H1 (cell line): ENCODE measurements at regions not wholly inside any gene's neighbourhood (a gene's known extent, or its start where the extent isn't known, plus 50 kb on each side); places are given as distances from the start of the nearest gene placed in this dataset.

Experiments
- CTCF ChIA-PET: fragments of 300-600 bp; sonication (Branson Sonifier 250); formaldehyde crosslinking; loops from one replicate; lab custom pipeline; 2021; ENCODE audit not compliant: partially characterized antibody; lab: Charles Lee
- POLR2A ChIA-PET: fragments of 300-600 bp; sonication (Branson Sonifier 250); formaldehyde crosslinking; loops from one replicate; lab custom pipeline; 2021; ENCODE audit warnings: inconsistent platforms; ENCODE audit not compliant: partially characterized antibody; lab: Charles Lee
- DNase-seq, 2 experiments: peaks; one replicate each; pipeline versions ENCODE4 v3.0.0 to v3.0.0-alpha.2; 2010 to 2022; ENCODE audit warnings: low spot score in 2 of 2, low read depth in 1 of 2, mixed read lengths in 1 of 2
- FAIRE-seq: peaks from 2 replicates; lab custom pipeline; 2011; peaks lifted over from hg19 to GRCh38; lab: Jason Lieb, UNC
- H2AFZ ChIP-seq: 2 replicates; pipeline ENCODE4 v1.8.1; 2012; ENCODE audit warnings: low read length, inconsistent platforms
- H2AK5ac ChIP-seq: 2 replicates; pipeline ENCODE4 v1.6.1; 2013; ENCODE audit warnings: low read depth, low read length
- H2BK120ac ChIP-seq: replicated peaks from 2 replicates; pipeline ENCODE3; 2013; ENCODE audit warnings: low read depth, low read length, inconsistent platforms
- H2BK12ac ChIP-seq: 2 replicates; pipeline ENCODE4 v1.6.1; 2013; ENCODE audit warnings: low read depth, low read length
- H2BK15ac ChIP-seq: 2 replicates; pipeline ENCODE4 v1.6.1; 2013; ENCODE audit warnings: low read length
- H2BK20ac ChIP-seq: 2 replicates; pipeline ENCODE4 v1.6.1; 2013; ENCODE audit warnings: low read length
- H2BK5ac ChIP-seq: 2 replicates; pipeline ENCODE4 v1.6.1; 2013; ENCODE audit warnings: low read depth, low read length
- H3K14ac ChIP-seq: 2 replicates; pipeline ENCODE4 v1.6.1; 2013; ENCODE audit warnings: inconsistent platforms; ENCODE audit not compliant: insufficient read length
- H3K18ac ChIP-seq: 2 replicates; pipeline ENCODE4 v1.6.1; 2013; ENCODE audit warnings: low read length; ENCODE audit errors: extremely low read depth
- H3K23ac ChIP-seq: 2 replicates; pipeline ENCODE4 v1.6.1; 2013; ENCODE audit warnings: inconsistent platforms; ENCODE audit not compliant: insufficient read length
- H3K23me2 ChIP-seq: 2 replicates; pipeline ENCODE4 v1.6.1; 2013; ENCODE audit warnings: low read depth, low read length
- H3K27ac ChIP-seq: 2 replicates; pipeline ENCODE4 v1.6.1; 2011; ENCODE audit warnings: low read depth, low read length, inconsistent platforms
- H3K27me3 ChIP-seq, 4 experiments: replicated peaks in 1 of 4; 1 replicate in 1 of 4; 2 replicates in 3 of 4; pipeline versions ENCODE4 v1.6.1 to v1.8.1; 2011 to 2013; ENCODE audit warnings: low read length in 3 of 4, mild to moderate bottlenecking in 3 of 4, inconsistent platforms in 2 of 4, mixed read lengths in 2 of 4, moderate library complexity in 1 of 4; ENCODE audit not compliant: control insufficient read depth in 3 of 4, insufficient read depth in 3 of 4; ENCODE audit errors: extremely low read depth in 1 of 4
- H3K36me3 ChIP-seq, 4 experiments: 2 replicates each; pipeline versions ENCODE4 v1.6.1 to v1.8.1; 2011 to 2013; ENCODE audit warnings: mild to moderate bottlenecking in 4 of 4, low read length in 3 of 4, moderate library complexity in 2 of 4, control low read depth in 1 of 4, inconsistent platforms in 1 of 4; ENCODE audit not compliant: insufficient read depth in 4 of 4, control insufficient read depth in 2 of 4
- H3K4ac ChIP-seq: replicated peaks from 2 replicates; pipeline ENCODE3; 2013; ENCODE audit warnings: low read length, low read depth, mixed read lengths, inconsistent platforms; ENCODE audit not compliant: insufficient read length
- H3K4me1 ChIP-seq, 4 experiments: replicated peaks in 1 of 4; 1 replicate in 1 of 4; 2 replicates in 3 of 4; pipeline versions ENCODE4 v1.6.1 to v1.8.1; 2011 to 2013; ENCODE audit warnings: low read length in 3 of 4, inconsistent platforms in 2 of 4, mixed read lengths in 1 of 4; ENCODE audit not compliant: insufficient read depth in 4 of 4, control insufficient read depth in 3 of 4
- H3K4me2 ChIP-seq, 2 experiments: 2 replicates each; pipeline versions ENCODE4 v1.6.1 to v1.8.1; 2011 to 2013; ENCODE audit warnings: low read depth in 2 of 2, low read length in 2 of 2, control low read depth in 1 of 2, inconsistent platforms in 1 of 2, mild to moderate bottlenecking in 1 of 2; ENCODE audit not compliant: insufficient read depth in 1 of 2
- H3K4me3 ChIP-seq, 4 experiments: fragments of 200-600, 300-600 bp in 1 of 4; sonication (generic), shearing (Covaris generic), sonication (Bioruptor Twin) in 1 of 4; 2 replicates each; pipeline versions ENCODE4 v1.5.1 to v1.8.1; 2011 to 2016; ENCODE audit warnings: low read length in 4 of 4, low read depth in 3 of 4, control low read depth in 2 of 4, inconsistent platforms in 2 of 4, mild to moderate bottlenecking in 2 of 4, mixed read lengths in 1 of 4, moderate library complexity in 1 of 4; ENCODE audit not compliant: insufficient read depth in 2 of 4; ENCODE audit errors: extremely low read depth in 1 of 4
- H3K56ac ChIP-seq: replicated peaks from 2 replicates; pipeline ENCODE3; 2013; ENCODE audit warnings: low read depth, mild to moderate bottlenecking, mixed read lengths, low read length, inconsistent platforms; ENCODE audit not compliant: insufficient read length
- H3K79me1 ChIP-seq: 2 replicates; pipeline ENCODE4 v1.6.1; 2013; ENCODE audit warnings: low read depth, low read length, control low read depth
- H3K79me2 ChIP-seq, 2 experiments: 2 replicates each; pipeline versions ENCODE4 v1.6.1 to v1.8.1; 2012 to 2013; ENCODE audit warnings: low read length in 2 of 2, mild to moderate bottlenecking in 2 of 2, inconsistent platforms in 1 of 2; ENCODE audit not compliant: insufficient read depth in 2 of 2, control insufficient read depth in 1 of 2
- H3K9ac ChIP-seq, 4 experiments: replicated peaks in 1 of 4; 1 replicate in 1 of 4; 2 replicates in 3 of 4; pipeline versions ENCODE4 v1.6.1 to v1.8.1; 2011 to 2013; ENCODE audit warnings: low read depth in 3 of 4, low read length in 3 of 4, control low read depth in 2 of 4, mild to moderate bottlenecking in 2 of 4, moderate library complexity in 2 of 4, inconsistent platforms in 1 of 4; ENCODE audit errors: extremely low read depth in 1 of 4
- H3K9me3 ChIP-seq, 2 experiments: 2 replicates each; pipeline versions ENCODE4 v1.6.1 to v1.8.1; 2012 to 2013; ENCODE audit warnings: mild to moderate bottlenecking in 2 of 2, moderate library complexity in 2 of 2, control low read depth in 1 of 2, inconsistent platforms in 1 of 2, low read depth in 1 of 2, low read length in 1 of 2, mixed read lengths in 1 of 2; ENCODE audit not compliant: insufficient read depth in 2 of 2
- H4K20me1 ChIP-seq, 2 experiments: replicated peaks in 1 of 2; 2 replicates each; pipeline versions ENCODE3 to v1.8.1; 2011 to 2013; ENCODE audit warnings: inconsistent platforms in 2 of 2, low read length in 2 of 2, mild to moderate bottlenecking in 1 of 2; ENCODE audit not compliant: insufficient read depth in 2 of 2, control insufficient read depth in 1 of 2
- H4K5ac ChIP-seq: 2 replicates; pipeline ENCODE4 v1.6.1; 2013; ENCODE audit warnings: low read length, low read depth, mixed read lengths, inconsistent platforms; ENCODE audit not compliant: insufficient read length
- H4K8ac ChIP-seq: 2 replicates; pipeline ENCODE4 v1.8.0; 2013; ENCODE audit warnings: mild to moderate bottlenecking, moderate library complexity, low read length, inconsistent platforms; ENCODE audit not compliant: insufficient read depth; ENCODE audit errors: extremely low read depth
- H4K91ac ChIP-seq: replicated peaks from 2 replicates; pipeline ENCODE3; 2013; ENCODE audit warnings: low read length, mixed read lengths, inconsistent platforms; ENCODE audit not compliant: insufficient read length
- CREB1 ChIP-seq: IDR thresholded peaks from 2 replicates; pipeline ENCODE4 v1.6.1; 2012; ENCODE audit warnings: inconsistent platforms
- CTBP2 ChIP-seq: IDR thresholded peaks from 2 replicates; pipeline ENCODE4 v1.7.0; 2011; ENCODE audit warnings: borderline replicate concordance, mild to moderate bottlenecking, moderate library complexity, mixed read lengths, low read length; ENCODE audit not compliant: insufficient read depth, insufficient read length
- E2F6 ChIP-seq: IDR thresholded peaks from 2 replicates; pipeline ENCODE4 v1.6.1; 2012; ENCODE audit warnings: inconsistent platforms
- EP300 ChIP-seq, 2 experiments: IDR thresholded peaks; 1 replicate in 1 of 2; 2 replicates in 1 of 2; pipeline ENCODE4 v1.6.1; 2011 to 2012; ENCODE audit warnings: low read depth in 2 of 2, low read length in 2 of 2, mild to moderate bottlenecking in 2 of 2, borderline replicate concordance in 1 of 2, inconsistent platforms in 1 of 2, moderate library complexity in 1 of 2
- JUND ChIP-seq: IDR thresholded peaks from 2 replicates; pipeline ENCODE4 v1.6.1; 2011; ENCODE audit warnings: mild to moderate bottlenecking, improper control_type of control experiment, low read length
- KDM5A ChIP-seq: fragments of 200-600 bp; IDR thresholded peaks from 2 replicates; pipeline ENCODE4 v1.7.1; 2012; ENCODE audit warnings: mild to moderate bottlenecking, low read length, inconsistent platforms, mixed read lengths
- MAFK ChIP-seq: IDR thresholded peaks from 2 replicates; pipeline ENCODE4 v1.6.1; 2012; ENCODE audit warnings: low read depth, mild to moderate bottlenecking, improper control_type of control experiment, low read length
- RBBP5 ChIP-seq: IDR thresholded peaks from 2 replicates; pipeline ENCODE4 v1.7.1; 2012; ENCODE audit warnings: low read depth, mild to moderate bottlenecking, inconsistent platforms, low read length, moderate library complexity, borderline replicate concordance
- RNF2 ChIP-seq: fragments of 200-900, 300-1000 bp; sonication (generic); IDR thresholded peaks from 2 replicates; pipeline ENCODE4 v1.7.1; 2016; ENCODE audit warnings: borderline replicate concordance, low read depth, mild to moderate bottlenecking, antibody characterized with exemption, low read length; ENCODE audit not compliant: poor library complexity, severe bottlenecking; ENCODE audit errors: missing control alignments
- SIN3A ChIP-seq, 2 experiments: IDR thresholded peaks in 1 of 2; conservative IDR thresholded peaks in 1 of 2; 2 replicates each; pipeline ENCODE4 v1.6.1; 2011 to 2012; ENCODE audit warnings: low read length in 2 of 2, improper control_type of control experiment in 1 of 2, low read depth in 1 of 2, mild to moderate bottlenecking in 1 of 2
- SIX5 ChIP-seq: IDR thresholded peaks from 2 replicates; pipeline ENCODE4 v1.6.1; 2011; ENCODE audit warnings: mild to moderate bottlenecking, low read depth, low read length
- SP1 ChIP-seq: IDR thresholded peaks from 2 replicates; pipeline ENCODE4 v1.6.1; 2011; ENCODE audit warnings: low read depth, low read length
- YY1 ChIP-seq: IDR thresholded peaks from 2 replicates; pipeline ENCODE4 v1.6.1; 2011; ENCODE audit warnings: low read depth, mild to moderate bottlenecking, low read length
- ZNF274 ChIP-seq: IDR thresholded peaks from 2 replicates; pipeline ENCODE4 v1.7.0; 2012; ENCODE audit warnings: low read length, borderline replicate concordance; ENCODE audit errors: extremely low read depth
- WGBS, 2 experiments: shearing (Covaris generic) in 1 of 2; methylation state at CpG; one replicate each; pipeline versions ENCODE4 v1.1.6 to v1.1.7; 2013 to 2015; ENCODE audit warnings: low lambda C conversion rate in 2 of 2, mixed read lengths in 2 of 2, inconsistent platforms in 1 of 2, low coverage in 1 of 2, missing lambda C conversion rate in 1 of 2; ENCODE audit not compliant: insufficient replicate concordance in 2 of 2, insufficient coverage in 1 of 2, insufficient read length in 1 of 2; ENCODE audit errors: extremely low coverage in 1 of 2, missing lambda C conversion rate in 1 of 2; 5-methylcytosine and 5-hydroxymethylcytosine counted together

GRCh38 chr2:176926453-176926852 is 286.1 kb upstream of the HNRNPA3 start:
- POLR2A ChIA-PET: interaction anchor here (0.6 kb wide), 1 partner anchor 387 kb away, joined by 3 read pairs; no protein-coding TSS in a partner anchor
- TF ChIP-seq CTBP2 (no peak), RBBP5 (no peak), SIX5 (no peak), MAFK (no peak), ZNF274 (no peak), KDM5A (no peak), SP1 (no peak), SIN3A (conservative IDR thresholded peaks at IDR 0.05 in 1 of 2, IDR thresholded peaks at IDR 0.05 in 1 of 2; ENCODE audit: low read depth in 1 of 2, low read length in 2 of 2) (no peak), E2F6 (no peak), YY1 (no peak), RNF2 (no peak), JUND (no peak), EP300 (IDR thresholded peaks at IDR 0.05; ENCODE audit: borderline replicate concordance in 1 of 2, low read depth in 2 of 2, low read length in 2 of 2) (no peak), CREB1 (no peak)

More at GRCh38 chr2:176926453-176926852, 286.1 kb upstream of the HNRNPA3 start:
- no peak overlapping the region for H2BK5ac ChIP-seq
- H3K4me2 ChIP-seq: no peak overlapping the region
- H3K79me1 ChIP-seq: no peaks in the 10 kb centered on the region
- no peak overlapping the region for H3K18ac ChIP-seq
- H2AFZ ChIP-seq: no peak overlapping the region
- H3K4me1 ChIP-seq: no peaks in the 10 kb centered on the region
- H3K4ac ChIP-seq: no peak overlapping the region
- H2BK20ac ChIP-seq: no peak overlapping the region
- no peak overlapping the region for H4K8ac ChIP-seq
- H3K27me3 ChIP-seq: no peaks in the 10 kb centered on the region
- no peak overlapping the region for H2BK120ac ChIP-seq
- peaks cover 0 to 3% of the 10 kb centered on the region in 2 experiments; a peak in 2 of 4 replicates for H3K9me3 ChIP-seq
- no peak overlapping the region for H2BK15ac ChIP-seq
- no peak overlapping the region for H3K4me3 ChIP-seq
- no peak overlapping the region for H3K9ac ChIP-seq
- H3K23ac ChIP-seq: no peak overlapping the region
- no peaks in the 10 kb centered on the region for H3K36me3 ChIP-seq
- H3K23me2 ChIP-seq: no peaks in the 10 kb centered on the region
- WGBS, 2 experiments: 97% methylated on average over 1 of the region's 1 CpG; no CpG with 5 or more reads in 1 of the 2 experiments
- CTCF ChIA-PET: no interaction called here
- FAIRE-seq (no peak), DNase-seq (no peak)
- H3K79me2 ChIP-seq: no peaks in the 10 kb centered on the region
- no peak overlapping the region for H4K5ac ChIP-seq
- H3K14ac ChIP-seq: no peak overlapping the region
- H4K91ac ChIP-seq: no peak overlapping the region
- no peak overlapping the region for H3K56ac ChIP-seq
- H2AK5ac ChIP-seq: no peak overlapping the region
- H2BK12ac ChIP-seq: no peak overlapping the region
- no peak overlapping the region for H3K27ac ChIP-seq
- H4K20me1 ChIP-seq: no peaks in the 10 kb centered on the region
